Tibial nerve (tissue), 4 donors: ENCODE measurements at regions not wholly inside any gene's neighbourhood (a gene's known extent, or its start where the extent isn't known, plus 50 kb on each side); places are given as distances from the start of the nearest gene placed in this dataset.

Source experiments
- CTCF ChIP-seq, 5 experiments: fragments of 200-600 bp in 3 of 5; fragments of 450-650 bp in 2 of 5; sonication (generic) in 3 of 5; IDR thresholded peaks; one replicate each; pipeline ENCODE4 v1.5.1; 2016 to 2019; ENCODE audit warnings: antibody characterized with exemption in 5 of 5, mild to moderate bottlenecking in 3 of 5, moderate library complexity in 2 of 5
- EP300 ChIP-seq, 2 donors: sonication (generic); formaldehyde crosslinking; IDR thresholded peaks; one replicate each; pipeline ENCODE4 v1.6.1; 2017; ENCODE audit warnings: antibody characterized with exemption in 2 of 2, mild to moderate bottlenecking in 1 of 2
- POLR2A ChIP-seq, 2 donors: fragments of 450-650 bp; IDR thresholded peaks; one replicate each; pipeline ENCODE4 v1.6.1; 2017; ENCODE audit warnings: antibody characterized with exemption in 2 of 2, mild to moderate bottlenecking in 2 of 2, moderate library complexity in 2 of 2

- TF ChIP-seq CTCF (IDR thresholded peaks at IDR 0.05) (no peak), POLR2A (IDR thresholded peaks at IDR 0.05) (no peak), EP300 (IDR thresholded peaks at IDR 0.05) (no peak)
These were observed 140.5 kb upstream of the CST7 start for GRCh38 chr20:24808616-24809015.
